Activated CD4-positive, alpha-beta T cell treated with anti-CD3 and anti-CD28 coated beads for 48 hours (primary cell): ENCODE measurements at regions not wholly inside any gene's neighbourhood (a gene's known extent, or its start where the extent isn't known, plus 50 kb on each side); places are given as distances from the start of the nearest gene placed in this dataset.

ENCODE experiments used
- DNase-seq: peaks from one replicate; pipeline ENCODE4 v3.0.0-alpha.2; 2020

- no peak for DNase-seq
Measured at GRCh38 chr2:172333235-172333977, 94.0 kb upstream of the ITGA6 start.

- no peak for DNase-seq
Measured at GRCh38 chr2:172333978-172334330, 93.4 kb upstream of the ITGA6 start.

GRCh38 chr2:172334988-172335387, 92.4 kb upstream of the ITGA6 start:
- DNase-seq: no peak

- DNase-seq: no peak
Measured at GRCh38 chr2:172335736-172336135, 91.7 kb upstream of the ITGA6 start.

GRCh38 chr2:172336681-172337080, 90.7 kb upstream of the ITGA6 start:
- DNase-seq: no peak

- peak; percentile 10 for DNase-seq
Measured at GRCh38 chr2:172339371-172340010, 87.9 kb upstream of the ITGA6 start.

- no peak for DNase-seq
Measured at GRCh38 chr2:172340394-172340793, 87.0 kb upstream of the ITGA6 start.

- DNase-seq: no peak
Measured at GRCh38 chr2:172342078-172342477, 85.3 kb upstream of the ITGA6 start.

- DNase-seq: no peak
Measured at GRCh38 chr2:172342611-172343010, 84.8 kb upstream of the ITGA6 start.

- no peak for DNase-seq
Measured at GRCh38 chr2:172344159-172344558, 83.2 kb upstream of the ITGA6 start.

GRCh38 chr2:172345956-172346555, 81.3 kb upstream of the ITGA6 start:
- DNase-seq: no peak

GRCh38 chr2:172348555-172349288, 78.7 kb upstream of the ITGA6 start:
- DNase-seq: no peak

GRCh38 chr2:172350839-172351479, 76.4 kb upstream of the ITGA6 start:
- no peak for DNase-seq

- DNase-seq: no peak
Measured at GRCh38 chr2:172351586-172351985, 75.8 kb upstream of the ITGA6 start.

GRCh38 chr2:172354347-172354746, 73.0 kb upstream of the ITGA6 start:
- DNase-seq: no peak

- DNase-seq: no peak
Measured at GRCh38 chr2:172357442-172357841, 69.9 kb upstream of the ITGA6 start.

- no peak for DNase-seq
Measured at GRCh38 chr2:172358691-172359556, 68.5 kb upstream of the ITGA6 start.

GRCh38 chr2:172361360-172361759, 66.0 kb upstream of the ITGA6 start:
- DNase-seq: no peak

- DNase-seq: no peak
Measured at GRCh38 chr2:172361840-172362239, 65.5 kb upstream of the ITGA6 start.

GRCh38 chr2:172364261-172364660, 63.1 kb upstream of the ITGA6 start:
- DNase-seq: no peak

- DNase-seq: no peak
Measured at GRCh38 chr2:172366596-172367150, 60.7 kb upstream of the ITGA6 start.
